CD14-positive monocyte (primary cell): ENCODE measurements at regions not wholly inside any gene's neighbourhood (a gene's known extent, or its start where the extent isn't known, plus 50 kb on each side); places are given as distances from the start of the nearest gene placed in this dataset.

Experiments used
- DNase-seq, 3 donors: peaks; one replicate each; pipeline ENCODE4 v3.0.0-alpha.2; 2011 to 2022
- H2AFZ ChIP-seq: 2 replicates; pipeline ENCODE4 v1.6.0; 2012; ENCODE audit warnings: mild to moderate bottlenecking, low read depth, low read length, inconsistent platforms; ENCODE audit not compliant: insufficient read depth, poor library complexity, severe bottlenecking
- H3K27ac ChIP-seq, 2 donors: 1 replicate in 1 of 2; 2 replicates in 1 of 2; pipeline ENCODE4 v1.5.1; 2012 to 2013; ENCODE audit warnings: low read length in 2 of 2, control low read depth in 1 of 2, inconsistent platforms in 1 of 2, low read depth in 1 of 2, mild to moderate bottlenecking in 1 of 2
- H3K27me3 ChIP-seq, 2 donors: one replicate each; pipeline versions ENCODE4 v1.6.0 to v1.6.1; 2011 to 2013; ENCODE audit warnings: low read length in 2 of 2; ENCODE audit not compliant: control insufficient read depth in 2 of 2, insufficient read depth in 2 of 2
- H3K36me3 ChIP-seq, 2 donors: replicated peaks in 1 of 2; 1 replicate in 1 of 2; 2 replicates in 1 of 2; pipeline versions ENCODE4 v1.5.1 to v1.6.1; 2012 to 2013; ENCODE audit warnings: low read length in 2 of 2, control low read depth in 1 of 2, inconsistent platforms in 1 of 2, mild to moderate bottlenecking in 1 of 2; ENCODE audit not compliant: insufficient read depth in 2 of 2, control insufficient read depth in 1 of 2
- H3K4me1 ChIP-seq, 2 donors: 1 replicate in 1 of 2; 2 replicates in 1 of 2; pipeline versions ENCODE4 v1.5.1 to v1.6.1; 2012 to 2013; ENCODE audit warnings: low read length in 2 of 2, control low read depth in 1 of 2, inconsistent platforms in 1 of 2, mild to moderate bottlenecking in 1 of 2, moderate library complexity in 1 of 2; ENCODE audit not compliant: insufficient read depth in 2 of 2, control insufficient read depth in 1 of 2
- H3K4me2 ChIP-seq: replicated peaks from 2 replicates; pipeline ENCODE3; 2012; ENCODE audit warnings: low read length, moderate library complexity, mild to moderate bottlenecking; ENCODE audit not compliant: poor library complexity, severe bottlenecking; ENCODE audit errors: extremely low read depth
- H3K4me3 ChIP-seq, 3 experiments: fragments of 200-600 bp in 1 of 3; sonication (generic) in 1 of 3; replicated peaks in 1 of 3; 1 replicate in 2 of 3; 2 replicates in 1 of 3; pipeline ENCODE4 v1.5.1; 2011 to 2013; ENCODE audit warnings: low read length in 3 of 3, mild to moderate bottlenecking in 3 of 3, control low read depth in 2 of 3, low read depth in 2 of 3, inconsistent platforms in 1 of 3, moderate library complexity in 1 of 3
- H3K79me2 ChIP-seq: 2 replicates; pipeline ENCODE4 v1.6.0; 2012; ENCODE audit warnings: mild to moderate bottlenecking, control low read depth, inconsistent platforms, low read length, moderate library complexity; ENCODE audit not compliant: insufficient read depth
- H3K9ac ChIP-seq: 2 replicates; pipeline ENCODE4 v1.6.0; 2017; ENCODE audit warnings: low read length, mild to moderate bottlenecking; ENCODE audit not compliant: insufficient read depth, poor library complexity, severe bottlenecking
- H3K9me3 ChIP-seq, 2 donors: replicated peaks in 1 of 2; 1 replicate in 1 of 2; 2 replicates in 1 of 2; pipeline versions ENCODE4 v1.5.1 to v1.6.1; 2012 to 2013; ENCODE audit warnings: low read length in 2 of 2, control low read depth in 1 of 2; ENCODE audit not compliant: control insufficient read depth in 1 of 2, insufficient read depth in 1 of 2
- H4K20me1 ChIP-seq: 2 replicates; pipeline ENCODE4 v1.6.0; 2012; ENCODE audit warnings: mild to moderate bottlenecking, low read length, control low read depth, moderate library complexity; ENCODE audit not compliant: insufficient read depth
- H3K27ac Mint-ChIP-seq, 7 donors: one replicate each; pipeline ENCODE4 v1.8.0; 2020; ENCODE audit warnings: mild to moderate bottlenecking in 7 of 7, mixed read lengths in 7 of 7, moderate library complexity in 6 of 7, inconsistent platforms in 2 of 7
- H3K27me3 Mint-ChIP-seq, 3 donors: one replicate each; pipeline ENCODE4 v1.8.0; 2021 to 2022; ENCODE audit warnings: low read depth in 3 of 3, mild to moderate bottlenecking in 3 of 3, mixed read lengths in 3 of 3, moderate library complexity in 3 of 3, inconsistent platforms in 1 of 3
- H3K36me3 Mint-ChIP-seq, 2 donors: one replicate each; pipeline ENCODE4 v1.8.0; 2020; ENCODE audit warnings: mixed read lengths in 2 of 2, inconsistent platforms in 1 of 2, mild to moderate bottlenecking in 1 of 2
- H3K4me1 Mint-ChIP-seq: one replicate; pipeline ENCODE4 v1.8.0; 2020; ENCODE audit warnings: mild to moderate bottlenecking, mixed read lengths
- H3K4me3 Mint-ChIP-seq, 2 donors: one replicate each; pipeline ENCODE4 v1.8.0; 2020; ENCODE audit warnings: mild to moderate bottlenecking in 2 of 2, mixed read lengths in 2 of 2, moderate library complexity in 1 of 2
- H3K9me3 Mint-ChIP-seq, 7 donors: one replicate each; pipeline ENCODE4 v1.8.0; 2020 to 2022; ENCODE audit warnings: mixed read lengths in 7 of 7, mild to moderate bottlenecking in 6 of 7, moderate library complexity in 6 of 7, inconsistent platforms in 2 of 7
- CTCF ChIP-seq: fragments of 200-600 bp; IDR thresholded peaks from one replicate; pipeline ENCODE4 v1.8.0; 2022; ENCODE audit warnings: antibody characterized with exemption, mild to moderate bottlenecking
- WGBS: methylation state at CpG from one replicate; pipeline ENCODE4 v1.1.5; 2013; ENCODE audit warnings: missing lambda C conversion rate; ENCODE audit not compliant: insufficient coverage; 5-methylcytosine and 5-hydroxymethylcytosine counted together
- intact Hi-C, 2 donors: fragments of 100-400 bp; cut with micrococcal nuclease; formaldehyde crosslinking; loops; one replicate each; pipeline versions ENCODE4 v1.15.0 to v1.15.1; 2023

GRCh38 chr6:141846639-141847038, 286.1 kb upstream of the GJE1 start:
- no peak for TF ChIP-seq CTCF
- Mint-ChIP-seq H3K27me3 (no peaks in the 10 kb centered on the region), H3K27ac (no peak overlapping the region), H3K4me1 (no peaks in the 10 kb centered on the region), H3K4me3 (no peak overlapping the region), H3K9me3 (peaks cover 0 to 4% (median 0%) of the 10 kb centered on the region in 7 donors), H3K36me3 (no peaks in the 10 kb centered on the region)
- Histone ChIP-seq H3K79me2 (no peaks in the 10 kb centered on the region), H3K4me3 (no peak overlapping the region), H3K9ac (no peak overlapping the region), H3K9me3 (no peaks in the 10 kb centered on the region), H3K4me2 (no peak overlapping the region), H3K36me3 (no peaks in the 10 kb centered on the region), H4K20me1 (no peaks in the 10 kb centered on the region), H2AFZ (no peak overlapping the region), H3K27me3 (no peaks in the 10 kb centered on the region), H3K4me1 (no peaks in the 10 kb centered on the region), H3K27ac (no peak overlapping the region)
- intact Hi-C loops: no loop called here
- WGBS: 85% methylated on average over 3 of the region's 4 CpGs
- DNase-seq: no peak

- Histone ChIP-seq H3K27me3 (no peaks in the 10 kb centered on the region), H3K9ac (no peak overlapping the region), H3K9me3 (no peaks in the 10 kb centered on the region), H3K4me2 (no peak overlapping the region), H3K4me3 (no peak overlapping the region), H3K79me2 (no peaks in the 10 kb centered on the region), H3K4me1 (no peaks in the 10 kb centered on the region), H3K27ac (no peak overlapping the region), H4K20me1 (no peaks in the 10 kb centered on the region), H2AFZ (no peak overlapping the region), H3K36me3 (no peaks in the 10 kb centered on the region)
- Mint-ChIP-seq H3K27ac (no peak overlapping the region), H3K4me3 (no peak overlapping the region), H3K9me3 (peaks cover 0 to 4% (median 0%) of the 10 kb centered on the region in 7 donors), H3K27me3 (peaks cover 0 to 1% (median 0%) of the 10 kb centered on the region in 3 donors), H3K36me3 (no peaks in the 10 kb centered on the region), H3K4me1 (no peaks in the 10 kb centered on the region)
- intact Hi-C loops: no loop called here
- no peak for TF ChIP-seq CTCF
- DNase-seq: no peak
- WGBS: 88% methylated on average over 1 of the region's 3 CpGs
Measured at GRCh38 chr6:141843178-141843834, 289.4 kb upstream of the GJE1 start.
